HT-29 (cell line): ENCODE measurements at regions not wholly inside any gene's neighbourhood (a gene's known extent, or its start where the extent isn't known, plus 50 kb on each side); places are given as distances from the start of the nearest gene placed in this dataset.
"Not testable (repeated sequence)": the region's sequence is repeated elsewhere in the genome, so short reads cannot be mapped to it uniquely, and the experiment has no call there.

Source experiments
- DNase-seq: peaks from one replicate; pipeline ENCODE4 v3.0.0-alpha.2; 2015; ENCODE audit warnings: low spot score

DNA sequence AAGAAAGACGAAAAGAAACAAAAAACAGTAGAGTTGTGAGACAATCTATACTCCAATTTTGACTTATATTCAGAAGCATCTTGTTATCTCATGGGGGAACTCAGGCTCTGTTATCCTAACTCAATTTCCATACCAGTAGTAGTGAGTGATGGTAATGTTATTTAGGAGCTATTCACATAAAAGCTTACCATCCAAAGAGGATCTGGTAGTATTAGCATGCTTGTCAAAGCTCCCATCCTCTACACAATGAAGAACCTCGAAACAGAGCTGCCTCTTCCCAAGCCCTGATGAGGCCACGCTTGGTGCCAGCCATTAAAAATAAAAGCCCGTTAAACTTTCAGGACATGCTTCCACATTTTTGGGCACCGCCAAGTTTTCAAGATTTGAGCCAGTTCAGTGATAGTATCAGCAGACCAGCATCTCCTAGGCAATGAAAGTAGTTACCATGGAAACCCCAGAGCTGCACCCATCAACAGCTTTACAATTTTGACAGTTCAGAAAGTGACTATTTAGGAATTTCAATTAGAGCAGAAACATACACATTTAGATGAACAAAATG is 173.3 kb downstream of the CD83 start:
- DNase-seq, result no peak

GRCh38 chr6:14291331-14291730 is 173.8 kb downstream of the CD83 start:
- no peak for DNase-seq

GRCh38 chr6:14292119-14292518 is 174.5 kb downstream of the CD83 start:
- no peak for DNase-seq

GRCh38 chr6:14294270-14294951 is 176.8 kb downstream of the CD83 start:
- no peak for DNase-seq

DNA sequence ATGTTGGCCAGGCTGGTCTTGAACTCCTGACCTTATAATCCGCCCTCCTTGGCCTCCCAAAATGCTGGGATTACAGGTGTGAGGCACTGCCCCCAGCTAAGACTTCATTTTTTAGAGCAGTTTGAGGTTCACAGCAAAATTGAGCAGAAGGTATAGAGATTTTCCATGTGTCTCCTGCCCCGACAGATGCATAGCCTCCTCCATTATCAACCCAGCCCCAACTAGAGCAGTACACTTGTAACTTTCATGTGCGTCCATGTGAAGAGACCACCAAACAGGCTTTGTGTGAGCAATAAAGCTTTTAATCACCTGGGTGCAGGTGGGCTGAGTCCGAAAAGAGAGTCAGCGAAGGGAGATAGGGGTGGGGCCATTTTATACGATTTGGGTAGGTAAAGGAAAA is 179.1 kb downstream of the CD83 start:
- not testable (repeated sequence) for DNase-seq

- not testable (repeated sequence) for DNase-seq
These were observed 179.5 kb downstream of the CD83 start for GRCh38 chr6:14297118-14297517.

DNA sequence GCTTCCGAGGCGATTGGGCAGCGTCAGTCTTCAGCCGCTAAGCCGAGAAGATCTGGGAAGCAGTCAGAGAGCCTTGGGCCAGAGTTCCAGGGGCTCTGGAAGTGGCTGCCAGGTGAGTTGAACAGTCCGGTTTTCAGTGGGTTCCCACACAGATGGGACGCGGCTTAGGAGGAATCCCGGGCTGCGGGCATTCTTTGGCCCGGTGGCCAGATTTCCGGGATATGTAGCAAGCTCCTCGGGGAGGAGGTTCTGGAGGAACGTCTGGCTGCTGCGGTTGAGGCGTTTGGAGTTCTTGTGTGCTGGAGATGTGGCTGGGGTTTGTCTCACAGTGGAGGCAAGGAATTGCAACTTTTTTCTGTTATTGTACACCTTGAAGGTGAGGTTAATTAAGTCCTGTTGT is 182.6 kb downstream of the CD83 start:
- DNase-seq, result not testable (repeated sequence)

GRCh38 chr6:14300721-14301120 is 183.1 kb downstream of the CD83 start:
- not testable (repeated sequence) for DNase-seq

DNA sequence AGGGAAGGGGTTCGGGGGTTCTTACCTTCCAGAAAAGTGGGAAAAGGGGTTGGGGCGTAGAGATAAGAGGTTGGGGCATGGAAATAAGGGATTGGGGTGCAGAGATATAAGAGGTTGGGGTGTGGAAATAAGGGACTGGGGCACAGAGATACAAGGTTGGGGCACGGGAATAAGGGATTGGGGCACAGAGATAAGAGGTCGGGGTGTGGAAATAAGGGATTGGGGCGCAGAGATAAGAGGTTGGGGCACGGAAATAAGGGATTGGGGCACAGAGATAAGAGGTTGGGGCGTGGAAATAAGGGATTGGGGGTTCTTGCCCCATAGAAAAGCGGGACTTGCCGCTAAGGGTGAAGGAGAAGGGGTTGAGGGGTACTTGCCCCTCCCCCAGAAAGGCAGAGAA is 183.9 kb downstream of the CD83 start:
- DNase-seq, result not testable (repeated sequence)

- no peak for DNase-seq
These were observed 187.6 kb downstream of the CD83 start for GRCh38 chr6:14305131-14305530.

DNA sequence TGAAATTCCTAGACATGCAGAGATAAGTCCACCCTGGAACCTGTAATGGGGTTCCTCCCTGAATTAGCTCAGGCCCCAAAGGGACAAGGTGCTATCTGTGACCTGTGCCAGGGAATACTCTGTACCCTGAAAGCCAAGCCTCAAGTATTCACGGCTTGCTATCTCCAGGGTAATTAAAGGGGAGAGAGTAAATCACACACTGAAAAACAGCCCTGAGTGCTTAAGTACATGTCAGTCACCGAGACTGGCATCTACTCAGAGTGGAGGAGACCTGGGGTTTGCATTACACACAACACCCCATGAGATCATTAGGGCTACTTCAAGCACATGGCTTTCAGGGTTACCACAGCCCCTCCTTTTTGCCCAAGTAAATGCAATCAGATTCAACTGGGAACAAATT is 188.1 kb downstream of the CD83 start:
- no peak for DNase-seq

DNA sequence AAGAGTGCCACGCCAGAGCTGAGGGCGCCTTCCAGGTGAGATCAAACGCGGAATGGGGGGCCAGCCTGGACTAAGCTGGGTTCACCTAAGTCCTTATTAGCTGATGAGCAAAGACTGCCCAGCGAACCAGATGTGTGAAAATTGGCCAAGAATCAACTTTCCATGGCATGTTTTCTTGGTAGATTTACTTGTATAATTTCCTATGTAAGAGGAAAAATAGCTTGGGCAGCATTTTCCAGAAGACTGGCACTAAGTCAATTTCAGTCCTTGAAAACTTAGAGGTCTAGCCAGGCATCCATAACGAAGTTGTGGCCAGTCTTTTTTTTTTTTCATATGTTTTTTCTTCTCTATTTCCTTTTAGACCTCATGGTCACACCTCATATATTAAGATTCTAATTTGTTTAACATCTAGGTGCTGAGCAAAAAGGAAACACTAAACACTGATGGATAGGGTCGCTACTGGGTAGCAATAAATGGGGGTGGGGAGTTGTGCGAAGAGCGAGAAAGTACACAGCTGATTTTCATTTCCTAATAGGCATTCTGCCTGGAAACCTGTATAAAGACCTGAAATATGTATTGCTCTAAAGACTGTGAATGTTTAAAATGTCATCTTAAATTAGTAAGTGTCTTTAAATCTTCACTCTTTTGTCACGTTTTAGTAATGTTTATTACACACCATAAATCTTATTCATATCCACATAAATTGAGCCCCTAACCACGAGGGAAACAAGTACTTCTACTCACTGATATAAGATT is 188.8 kb downstream of the CD83 start:
- no peak for DNase-seq

DNA sequence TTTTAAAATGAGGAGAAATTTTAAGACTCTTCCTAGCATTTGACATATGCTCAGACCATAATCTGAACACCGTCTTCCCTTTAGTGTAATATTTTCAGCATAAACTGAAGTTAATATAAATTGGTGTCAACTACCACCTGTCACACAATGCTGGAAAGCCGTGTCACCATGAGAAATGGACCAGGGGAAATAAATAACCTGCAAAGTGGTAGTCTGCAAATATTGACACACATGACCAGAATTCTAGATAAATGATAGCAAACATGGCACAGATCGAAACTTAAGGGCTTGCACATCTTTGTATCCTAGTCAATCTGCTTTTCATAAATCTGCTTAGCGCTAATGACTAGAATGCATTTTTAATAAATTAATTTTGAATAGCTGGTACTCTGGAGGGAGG is 191.9 kb downstream of the CD83 start:
- no peak for DNase-seq

- no peak for DNase-seq
These were observed 192.4 kb downstream of the CD83 start for GRCh38 chr6:14309951-14310445.

DNA sequence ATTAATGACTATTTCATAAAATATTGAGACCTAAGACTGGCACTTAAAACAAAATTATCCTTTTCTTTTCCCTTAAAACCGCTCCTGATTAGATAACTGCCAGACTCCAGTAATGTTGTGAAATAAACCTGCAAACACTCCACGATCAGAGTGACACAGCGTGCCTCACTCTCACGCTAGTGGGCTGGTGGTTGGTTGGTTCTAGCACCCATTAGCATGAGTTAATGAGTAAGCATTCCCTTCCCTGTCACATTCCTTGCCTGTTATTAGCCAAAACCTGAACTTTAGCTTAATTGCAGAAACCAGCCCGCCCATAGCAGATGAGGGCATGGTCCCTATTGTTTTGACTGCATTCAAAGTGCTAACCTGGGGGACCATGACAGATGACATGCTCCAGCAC is 193.4 kb downstream of the CD83 start:
- DNase-seq, result no peak

- DNase-seq, result no peak
These were observed 195.0 kb downstream of the CD83 start for GRCh38 chr6:14312587-14312986.

- no peak for DNase-seq
These were observed 195.7 kb downstream of the CD83 start for GRCh38 chr6:14313248-14313647.

DNA sequence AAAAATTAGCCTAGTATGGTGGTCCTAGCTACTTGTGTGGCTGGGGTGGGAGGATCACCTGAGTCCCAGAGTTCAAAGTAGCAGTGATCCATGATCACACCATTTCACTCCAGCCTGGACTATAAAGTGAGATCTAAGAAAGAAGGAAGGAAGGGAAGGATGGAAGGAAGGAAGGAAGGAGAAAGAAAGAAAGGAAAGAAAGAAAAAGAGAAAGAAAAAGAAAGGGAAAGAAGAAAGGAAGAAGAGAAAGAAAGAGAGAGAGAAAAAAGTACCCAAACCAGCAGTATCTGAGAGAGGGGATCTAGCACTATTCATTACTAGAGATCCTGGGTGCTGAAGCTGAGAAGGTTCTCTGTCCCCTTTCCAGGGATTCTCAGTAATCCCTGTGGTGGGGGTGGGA is 197.8 kb downstream of the CD83 start:
- DNase-seq, result no peak

DNA sequence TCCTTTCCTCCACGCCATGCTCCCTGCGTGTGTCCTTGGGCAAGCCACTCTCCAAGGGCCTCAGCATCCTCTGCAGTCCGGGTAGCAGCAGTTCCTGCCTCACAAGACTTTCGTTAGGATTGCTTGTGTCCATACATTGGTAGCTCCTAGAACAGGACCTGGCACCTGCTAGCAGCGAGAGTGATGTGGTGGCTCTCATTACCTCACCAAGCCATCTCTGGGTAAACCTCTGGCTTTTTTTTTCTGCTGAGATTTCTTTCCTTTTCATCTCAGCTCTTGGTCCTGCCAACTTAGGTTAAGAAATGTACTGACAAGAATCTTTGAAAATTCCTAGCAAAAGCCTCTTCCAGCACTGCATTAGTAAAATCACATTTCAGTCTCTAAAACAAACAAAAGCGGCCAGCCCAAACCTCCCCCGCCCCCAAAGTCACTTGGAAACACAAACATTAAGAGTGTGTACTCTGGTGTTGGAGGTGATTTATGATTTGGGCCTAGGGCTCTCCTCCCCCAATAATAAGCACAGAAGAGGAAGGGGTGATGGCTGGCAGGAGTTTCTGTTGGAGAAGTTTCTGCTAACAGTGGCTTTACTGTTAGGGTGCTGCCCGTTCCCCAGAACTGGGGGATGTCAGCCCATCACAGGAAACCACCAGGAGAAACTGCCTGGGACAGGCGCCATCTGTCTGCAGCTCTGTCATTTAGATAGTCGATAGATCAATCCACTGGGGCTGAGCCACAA is 199.2 kb downstream of the CD83 start:
- no peak for DNase-seq

DNA sequence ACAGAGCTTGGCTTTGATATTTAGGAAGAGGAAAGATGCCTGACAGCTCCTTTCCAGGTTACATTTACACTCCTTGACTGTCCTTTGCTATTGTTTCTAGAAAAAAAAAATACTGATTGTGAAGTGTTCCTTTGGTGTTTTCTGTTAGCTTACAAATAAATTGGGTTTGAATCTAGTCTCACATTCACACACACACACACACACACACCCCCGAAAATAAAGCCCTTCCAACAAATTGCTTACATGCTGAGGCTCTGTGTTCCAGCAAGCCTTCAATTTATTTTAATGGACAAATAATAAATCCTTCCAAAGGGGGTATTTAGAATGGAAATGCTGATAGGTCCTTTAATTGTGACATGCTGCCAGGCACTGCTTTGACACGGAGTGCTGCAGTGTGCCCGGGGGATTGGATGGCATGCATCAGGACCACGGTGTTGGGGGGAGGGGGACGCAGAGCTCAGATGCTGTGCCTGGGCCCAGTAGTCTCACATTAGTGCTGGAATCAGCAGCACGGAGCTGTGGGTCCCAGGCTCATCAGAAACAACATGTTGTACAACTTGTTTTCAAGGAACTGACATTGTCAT is 199.9 kb downstream of the CD83 start:
- no peak for DNase-seq

GRCh38 chr6:14320332-14320731 is 202.8 kb downstream of the CD83 start:
- DNase-seq, result no peak
